T-cell (primary cell): ENCODE measurements at regions not wholly inside any gene's neighbourhood (a gene's known extent, or its start where the extent isn't known, plus 50 kb on each side); places are given as distances from the start of the nearest gene placed in this dataset.

ENCODE experiments used
- ATAC-seq, 4 experiments: fragments of 200-7000 bp in 3 of 4; fragments of 150-1000 bp in 1 of 4; cut with Tn5 transposase; replicated peaks in 1 of 4; 1 replicate in 3 of 4; 2 replicates in 1 of 4; pipeline ENCODE4 v1.10.0; 2021; ENCODE audit warnings: moderate library complexity in 3 of 4, mild to moderate bottlenecking in 2 of 4, moderate number of reproducible peaks in 1 of 4
- CTCF ChIA-PET, 2 donors: fragments of 300-600 bp; sonication (Branson Sonifier 250); formaldehyde crosslinking; loops; one replicate each; lab custom pipeline; 2022; ENCODE audit warnings: antibody characterized with exemption in 2 of 2; lab: Charles Lee
- POLR2A ChIA-PET, 2 donors: fragments of 300-600 bp; sonication (Branson Sonifier 250); formaldehyde crosslinking; loops; one replicate each; lab custom pipeline; 2022; ENCODE audit warnings: antibody characterized with exemption in 2 of 2; lab: Charles Lee
- DNase-seq, 35 experiments: peaks; one replicate each; pipeline versions ENCODE4 v3.0.0 to v3.0.0-alpha.2; 2013 to 2023
- H3K27ac ChIP-seq: one replicate; pipeline ENCODE4 v1.5.1; 2013; ENCODE audit warnings: low read length
- H3K27me3 ChIP-seq, 2 experiments: replicated peaks in 1 of 2; 1 replicate in 1 of 2; 2 replicates in 1 of 2; pipeline versions ENCODE4 v1.6.1 to v1.7.0; 2013; ENCODE audit warnings: low read length in 1 of 2, mixed read lengths in 1 of 2; ENCODE audit not compliant: control insufficient read depth in 2 of 2, insufficient read depth in 2 of 2; ENCODE audit errors: extremely low read depth in 1 of 2
- H3K36me3 ChIP-seq, 2 donors: 1 replicate in 1 of 2; 2 replicates in 1 of 2; pipeline versions ENCODE4 v1.6.1 to v1.7.0; 2013; ENCODE audit warnings: low read length in 1 of 2; ENCODE audit not compliant: control insufficient read depth in 2 of 2, insufficient read depth in 1 of 2; ENCODE audit errors: extremely low read depth in 1 of 2
- H3K4me1 ChIP-seq, 2 experiments: 1 replicate in 1 of 2; 2 replicates in 1 of 2; pipeline versions ENCODE4 v1.6.1 to v1.7.0; 2013; ENCODE audit warnings: low read length in 2 of 2, mixed read lengths in 1 of 2; ENCODE audit not compliant: insufficient read depth in 2 of 2, control insufficient read depth in 1 of 2; ENCODE audit errors: extremely low read depth in 1 of 2
- H3K4me3 ChIP-seq, 2 donors: 1 replicate in 1 of 2; 2 replicates in 1 of 2; pipeline versions ENCODE4 v1.5.1 to v1.7.0; 2013; ENCODE audit warnings: mild to moderate bottlenecking in 2 of 2, low read length in 1 of 2, moderate library complexity in 1 of 2; ENCODE audit not compliant: control insufficient read depth in 1 of 2; ENCODE audit errors: extremely low read depth in 1 of 2
- H3K9me3 ChIP-seq: 2 replicates; pipeline ENCODE4 v1.7.0; 2013
- H3K27ac Mint-ChIP-seq, 2 donors: one replicate each; pipeline ENCODE4 v1.8.0; 2020 to 2021; ENCODE audit warnings: mild to moderate bottlenecking in 2 of 2, mixed read lengths in 2 of 2
- H3K27me3 Mint-ChIP-seq, 2 donors: one replicate each; pipeline ENCODE4 v1.8.0; 2021 to 2022; ENCODE audit warnings: mixed read lengths in 2 of 2
- H3K36me3 Mint-ChIP-seq: one replicate; pipeline ENCODE4 v1.8.0; 2021; ENCODE audit warnings: mixed read lengths
- H3K4me1 Mint-ChIP-seq, 3 donors: one replicate each; pipeline ENCODE4 v1.8.0; 2020 to 2022; ENCODE audit warnings: mixed read lengths in 3 of 3, mild to moderate bottlenecking in 1 of 3
- H3K4me3 Mint-ChIP-seq, 3 donors: one replicate each; pipeline ENCODE4 v1.8.0; 2020 to 2022; ENCODE audit warnings: mild to moderate bottlenecking in 3 of 3, mixed read lengths in 3 of 3, moderate library complexity in 3 of 3
- H3K9me3 Mint-ChIP-seq, 3 donors: one replicate each; pipeline ENCODE4 v1.8.0; 2020 to 2022; ENCODE audit warnings: mixed read lengths in 3 of 3
- WGBS: methylation state at CpG from one replicate; pipeline ENCODE4 v1.1.5; 2013; ENCODE audit warnings: missing lambda C conversion rate; ENCODE audit not compliant: insufficient coverage; 5-methylcytosine and 5-hydroxymethylcytosine counted together

GRCh38 chr14:71231521-71232393, 324.5 kb downstream of the PCNX1 start:
- H3K9me3 ChIP-seq, result no peaks in the 10 kb centered on the region
- H3K4me1 Mint-ChIP-seq, result no peaks in the 10 kb centered on the region
- no peak overlapping the region for H3K27ac Mint-ChIP-seq
- 88% methylated on average over 10 of the region's 16 CpGs for WGBS
- H3K4me3 ChIP-seq, result no peak overlapping the region
- no peak overlapping the region for H3K27ac ChIP-seq
- H3K9me3 Mint-ChIP-seq, result no peaks in the 10 kb centered on the region
- no peaks in the 10 kb centered on the region for H3K27me3 Mint-ChIP-seq
- ATAC-seq, result no peak
- H3K36me3 Mint-ChIP-seq, result no peaks in the 10 kb centered on the region
- ChIA-PET POLR2A (no interaction called here), CTCF (interaction anchor here in 1 of 2 donors (0.5 kb wide), 1 partner anchor 18 kb away, joined by 4 read pairs; no protein-coding TSS in a partner anchor)
- DNase-seq, result no peak
- peaks cover 0 to 2% of the 10 kb centered on the region in 2 experiments for H3K27me3 ChIP-seq
- H3K36me3 ChIP-seq, result no peaks in the 10 kb centered on the region
- H3K4me1 ChIP-seq, result no peaks in the 10 kb centered on the region
- H3K4me3 Mint-ChIP-seq, result no peak overlapping the region

GRCh38 chr14:71232506-71232905, 325.2 kb downstream of the PCNX1 start:
- no peaks in the 10 kb centered on the region for H3K36me3 ChIP-seq
- Mint-ChIP-seq H3K9me3 (no peaks in the 10 kb centered on the region), H3K36me3 (no peaks in the 10 kb centered on the region), H3K27me3 (no peaks in the 10 kb centered on the region), H3K4me1 (no peaks in the 10 kb centered on the region), H3K4me3 (no peak overlapping the region), H3K27ac (no peak overlapping the region)
- H3K4me1 ChIP-seq, result no peaks in the 10 kb centered on the region
- WGBS, result 89% methylated on average over 11 of the region's 12 CpGs
- peaks cover 0 to 2% of the 10 kb centered on the region in 2 experiments for H3K27me3 ChIP-seq
- H3K4me3 ChIP-seq, result no peak overlapping the region
- DNase-seq (no peak), ATAC-seq (no peak)
- H3K27ac ChIP-seq, result no peak overlapping the region
- ChIA-PET POLR2A (no interaction called here), CTCF (interaction anchor here in 1 of 2 donors (0.5 kb wide), 1 partner anchor 19 kb away, joined by 4 read pairs; no protein-coding TSS in a partner anchor)
- H3K9me3 ChIP-seq, result no peaks in the 10 kb centered on the region

- WGBS, result 100% methylated on average over 1 of the region's 7 CpGs
- H3K27ac Mint-ChIP-seq, result no peak overlapping the region
- H3K4me3 Mint-ChIP-seq, result no peak overlapping the region
- no peaks in the 10 kb centered on the region for H3K36me3 ChIP-seq
- peaks cover 0 to 4% of the 10 kb centered on the region in 2 experiments for H3K4me1 ChIP-seq
- DNase-seq (no peak), ATAC-seq (no peak)
- H3K4me3 ChIP-seq, result no peak overlapping the region
- H3K36me3 Mint-ChIP-seq, result no peaks in the 10 kb centered on the region
- H3K9me3 ChIP-seq, result no peaks in the 10 kb centered on the region
- no peaks in the 10 kb centered on the region for H3K27me3 Mint-ChIP-seq
- H3K27me3 ChIP-seq, result peaks cover 0 to 2% of the 10 kb centered on the region in 2 experiments
- no peak overlapping the region for H3K27ac ChIP-seq
- POLR2A ChIA-PET, result no interaction called here
- CTCF ChIA-PET, result no interaction called here
- peaks cover 0 to 11% (median 3%) of the 10 kb centered on the region in 3 donors for H3K4me1 Mint-ChIP-seq
- H3K9me3 Mint-ChIP-seq, result no peaks in the 10 kb centered on the region
Observed at GRCh38 chr14:71235875-71236274, 328.6 kb downstream of the PCNX1 start.

DNA sequence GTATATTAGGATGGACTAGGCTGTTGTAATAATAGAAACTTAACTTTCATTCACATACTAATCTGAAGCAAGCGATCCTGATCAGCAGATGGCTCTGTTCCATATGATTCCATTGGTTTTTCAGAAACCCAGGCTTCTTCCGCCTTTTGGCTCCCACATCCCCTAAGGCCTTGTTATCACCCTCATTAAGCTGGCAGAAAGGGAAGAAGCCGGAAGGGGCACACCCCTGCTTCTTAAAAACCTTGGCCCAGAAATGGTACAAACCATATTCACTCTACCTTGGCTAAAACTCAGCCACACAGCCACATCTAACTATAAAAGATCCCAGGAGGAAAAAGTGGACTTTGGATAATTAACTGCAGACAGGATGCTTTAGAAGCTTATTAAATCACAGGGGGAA, 329.2 kb downstream of the PCNX1 start:
- H3K9me3 ChIP-seq, result no peaks in the 10 kb centered on the region
- no peak overlapping the region for H3K27ac Mint-ChIP-seq
- peaks cover 0 to 4% of the 10 kb centered on the region in 2 experiments for H3K4me1 ChIP-seq
- ATAC-seq, result no peak
- H3K9me3 Mint-ChIP-seq, result no peaks in the 10 kb centered on the region
- H3K4me3 Mint-ChIP-seq, result no peak overlapping the region
- H3K36me3 Mint-ChIP-seq, result no peaks in the 10 kb centered on the region
- H3K4me3 ChIP-seq, result no peak overlapping the region
- ChIA-PET CTCF (no interaction called here), POLR2A (interaction anchor here in 1 of 2 donors (0.5 kb wide), 1 partner anchor 1644 kb away, joined by 4 read pairs; no protein-coding TSS in a partner anchor)
- 100% methylated on average over 1 of the region's 3 CpGs for WGBS
- no peaks in the 10 kb centered on the region for H3K27me3 Mint-ChIP-seq
- no peak overlapping the region for H3K27ac ChIP-seq
- H3K4me1 Mint-ChIP-seq, result peaks cover 0 to 11% (median 3%) of the 10 kb centered on the region in 3 donors
- DNase-seq, result no peak
- H3K27me3 ChIP-seq, result no peaks in the 10 kb centered on the region
- no peaks in the 10 kb centered on the region for H3K36me3 ChIP-seq

DNA sequence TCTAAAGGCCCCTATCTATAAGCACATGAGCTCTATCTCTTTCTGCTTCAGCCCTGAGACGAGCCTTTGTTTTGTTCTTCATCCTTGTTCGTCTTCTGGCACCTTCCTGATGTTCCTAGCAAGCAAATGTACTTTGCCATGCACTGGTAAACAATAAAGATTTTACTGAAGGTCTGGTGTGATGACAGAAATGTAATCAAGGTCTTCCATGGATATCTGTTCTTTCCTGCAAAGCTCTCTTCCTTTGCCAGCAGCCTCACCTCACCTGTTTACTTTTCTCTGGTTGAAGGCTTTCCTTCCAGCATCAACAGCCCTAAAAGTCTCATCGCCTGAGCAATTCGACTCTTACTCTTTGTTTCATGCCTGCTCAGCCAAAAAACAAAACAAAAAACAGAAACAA, 330.3 kb downstream of the PCNX1 start:
- Histone ChIP-seq H3K4me3 (no peak overlapping the region), H3K9me3 (no peaks in the 10 kb centered on the region), H3K4me1 (peaks cover 0 to 4% of the 10 kb centered on the region in 2 experiments), H3K27me3 (no peaks in the 10 kb centered on the region), H3K36me3 (no peaks in the 10 kb centered on the region), H3K27ac (no peak overlapping the region)
- Mint-ChIP-seq H3K27ac (no peak overlapping the region), H3K9me3 (no peaks in the 10 kb centered on the region), H3K4me3 (no peak overlapping the region), H3K27me3 (no peaks in the 10 kb centered on the region), H3K4me1 (peaks cover 0 to 11% (median 3%) of the 10 kb centered on the region in 3 donors), H3K36me3 (no peaks in the 10 kb centered on the region)
- POLR2A ChIA-PET, result no interaction called here
- DNase-seq, result no peak
- ATAC-seq, result no peak
- WGBS, result 75% methylated on average over 2 of the region's 4 CpGs
- CTCF ChIA-PET, result interaction anchor here in 1 of 2 donors (0.5 kb wide), 1 partner anchor 538 kb away, joined by 3 read pairs; no protein-coding TSS in a partner anchor

DNA sequence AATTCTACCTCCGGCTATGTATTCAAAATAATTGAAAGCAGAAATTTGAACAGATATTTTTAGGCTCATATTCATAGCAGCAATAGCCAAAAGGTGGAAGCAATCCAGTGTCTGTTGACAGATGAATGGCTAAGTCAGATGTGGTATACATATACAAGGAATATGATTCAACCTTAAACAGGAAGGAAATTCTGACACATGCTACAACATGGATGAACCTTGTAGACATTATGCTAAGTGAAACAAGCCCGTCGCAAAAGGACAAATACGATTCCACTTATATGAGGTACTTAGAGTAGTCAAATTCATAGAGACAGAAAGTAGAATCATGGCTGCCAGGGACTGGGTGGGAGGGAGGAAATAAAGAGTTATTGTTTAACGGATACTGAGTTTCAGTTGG, 331.6 kb downstream of the PCNX1 start:
- CTCF ChIA-PET, result no interaction called here
- Mint-ChIP-seq H3K27me3 (no peaks in the 10 kb centered on the region), H3K36me3 (no peaks in the 10 kb centered on the region), H3K4me3 (no peak overlapping the region), H3K4me1 (peaks cover 0 to 13% (median 3%) of the 10 kb centered on the region in 3 donors), H3K9me3 (no peaks in the 10 kb centered on the region), H3K27ac (no peak overlapping the region)
- peaks cover 0 to 4% of the 10 kb centered on the region in 2 experiments for H3K4me1 ChIP-seq
- no CpG with 5 or more reads among the region's 5 CpGs for WGBS
- DNase-seq, result no peak
- H3K9me3 ChIP-seq, result no peaks in the 10 kb centered on the region
- POLR2A ChIA-PET, result no interaction called here
- no peaks in the 10 kb centered on the region for H3K36me3 ChIP-seq
- no peak overlapping the region for H3K27ac ChIP-seq
- no peak for ATAC-seq
- no peaks in the 10 kb centered on the region for H3K27me3 ChIP-seq
- no peak overlapping the region for H3K4me3 ChIP-seq
